CD4-positive, alpha-beta T cell (primary cell): ENCODE measurements at regions not wholly inside any gene's neighbourhood (a gene's known extent, or its start where the extent isn't known, plus 50 kb on each side); places are given as distances from the start of the nearest gene placed in this dataset.

Experiments used
- ATAC-seq: fragments of 200-7000 bp; cut with Tn5 transposase; one replicate; pipeline ENCODE4 v1.10.0; 2022; ENCODE audit warnings: mild to moderate bottlenecking; ENCODE audit not compliant: poor library complexity
- CTCF ChIA-PET: fragments of 350-600 bp; sonication (Branson Sonifier 250); formaldehyde crosslinking; loops from one replicate; lab custom pipeline; 2021; ENCODE audit warnings: antibody characterized with exemption, inconsistent platforms; lab: Charles Lee
- POLR2A ChIA-PET: fragments of 350-600 bp; sonication (Branson Sonifier 250); formaldehyde crosslinking; loops from one replicate; lab custom pipeline; 2021; ENCODE audit warnings: antibody characterized with exemption, inconsistent platforms; lab: Charles Lee
- DNase-seq, 14 experiments: peaks; one replicate each; pipeline ENCODE4 v3.0.0-alpha.2; 2013 to 2020; ENCODE audit warnings: mixed read lengths in 2 of 14
- H3K27ac ChIP-seq, 2 donors: one replicate each; pipeline versions ENCODE4 v1.5.1 to v1.7.0; 2013; ENCODE audit warnings: low read length in 2 of 2, low read depth in 1 of 2, mild to moderate bottlenecking in 1 of 2
- H3K27me3 ChIP-seq, 2 experiments: 1 replicate in 1 of 2; 2 replicates in 1 of 2; pipeline versions ENCODE4 v1.6.1 to v1.7.0; 2013; ENCODE audit warnings: low read length in 2 of 2, control low read depth in 1 of 2, mild to moderate bottlenecking in 1 of 2, moderate library complexity in 1 of 2; ENCODE audit not compliant: insufficient read depth in 2 of 2, control insufficient read depth in 1 of 2
- H3K36me3 ChIP-seq: one replicate; pipeline ENCODE4 v1.6.1; 2013; ENCODE audit warnings: low read length, control low read depth; ENCODE audit not compliant: insufficient read depth
- H3K4me1 ChIP-seq: one replicate; pipeline ENCODE4 v1.6.1; 2013; ENCODE audit warnings: low read length, control low read depth; ENCODE audit not compliant: insufficient read depth
- H3K4me3 ChIP-seq: one replicate; pipeline ENCODE4 v1.5.1; 2013; ENCODE audit warnings: mild to moderate bottlenecking, low read length, moderate library complexity
- H3K9me3 ChIP-seq, 2 experiments: 1 replicate in 1 of 2; 2 replicates in 1 of 2; pipeline versions ENCODE4 v1.6.1 to v1.7.0; 2013; ENCODE audit warnings: low read length in 2 of 2, mild to moderate bottlenecking in 2 of 2, control low read depth in 1 of 2, moderate library complexity in 1 of 2; ENCODE audit not compliant: control insufficient read depth in 1 of 2, insufficient read depth in 1 of 2
- H3K27ac Mint-ChIP-seq: one replicate; pipeline ENCODE4 v1.8.0; 2020; ENCODE audit warnings: mixed read lengths
- H3K27me3 Mint-ChIP-seq: one replicate; pipeline ENCODE4 v1.8.0; 2021; ENCODE audit warnings: mixed read lengths
- H3K36me3 Mint-ChIP-seq: one replicate; pipeline ENCODE4 v1.8.0; 2021; ENCODE audit warnings: low read depth, mixed read lengths
- H3K4me1 Mint-ChIP-seq: one replicate; pipeline ENCODE4 v1.8.0; 2021; ENCODE audit warnings: low read depth, mixed read lengths
- H3K4me3 Mint-ChIP-seq: one replicate; pipeline ENCODE4 v1.8.0; 2020; ENCODE audit warnings: mild to moderate bottlenecking, mixed read lengths
- H3K9me3 Mint-ChIP-seq: one replicate; pipeline ENCODE4 v1.8.0; 2020; ENCODE audit warnings: mixed read lengths
- CTCF ChIP-seq: fragments of 200-600 bp; IDR thresholded peaks from one replicate; pipeline ENCODE4 v1.8.0; 2022; ENCODE audit warnings: antibody characterized with exemption, mild to moderate bottlenecking
- intact Hi-C, 2 experiments: fragments of 100-400 bp; cut with DNase I in 1 of 2; cut with micrococcal nuclease in 1 of 2; formaldehyde crosslinking; loops; one replicate each; pipeline versions ENCODE4 v1.15.1 to v1.9.0; 2023 to 2025; cut with DNase I, micrococcal nuclease

- ChIA-PET POLR2A (no interaction called here), CTCF (no interaction called here)
- Mint-ChIP-seq H3K4me1 (peaks cover 6% of the 10 kb centered on the region), H3K36me3 (no peaks in the 10 kb centered on the region), H3K27me3 (no peaks in the 10 kb centered on the region), H3K27ac (no peak overlapping the region), H3K4me3 (no peak overlapping the region), H3K9me3 (no peaks in the 10 kb centered on the region)
- Histone ChIP-seq H3K27me3 (no peaks in the 10 kb centered on the region), H3K9me3 (peaks cover 0 to 9% of the 10 kb centered on the region in 2 experiments), H3K4me3 (no peak overlapping the region), H3K27ac (no peak overlapping the region), H3K4me1 (no peaks in the 10 kb centered on the region), H3K36me3 (no peaks in the 10 kb centered on the region)
- DNase-seq (no peak), ATAC-seq (no peak)
- intact Hi-C loops = no loop called here
- TF ChIP-seq CTCF = no peak
Measured at GRCh38 chr2:166610913-166611305, 116.9 kb upstream of the SCN7A start.

DNA sequence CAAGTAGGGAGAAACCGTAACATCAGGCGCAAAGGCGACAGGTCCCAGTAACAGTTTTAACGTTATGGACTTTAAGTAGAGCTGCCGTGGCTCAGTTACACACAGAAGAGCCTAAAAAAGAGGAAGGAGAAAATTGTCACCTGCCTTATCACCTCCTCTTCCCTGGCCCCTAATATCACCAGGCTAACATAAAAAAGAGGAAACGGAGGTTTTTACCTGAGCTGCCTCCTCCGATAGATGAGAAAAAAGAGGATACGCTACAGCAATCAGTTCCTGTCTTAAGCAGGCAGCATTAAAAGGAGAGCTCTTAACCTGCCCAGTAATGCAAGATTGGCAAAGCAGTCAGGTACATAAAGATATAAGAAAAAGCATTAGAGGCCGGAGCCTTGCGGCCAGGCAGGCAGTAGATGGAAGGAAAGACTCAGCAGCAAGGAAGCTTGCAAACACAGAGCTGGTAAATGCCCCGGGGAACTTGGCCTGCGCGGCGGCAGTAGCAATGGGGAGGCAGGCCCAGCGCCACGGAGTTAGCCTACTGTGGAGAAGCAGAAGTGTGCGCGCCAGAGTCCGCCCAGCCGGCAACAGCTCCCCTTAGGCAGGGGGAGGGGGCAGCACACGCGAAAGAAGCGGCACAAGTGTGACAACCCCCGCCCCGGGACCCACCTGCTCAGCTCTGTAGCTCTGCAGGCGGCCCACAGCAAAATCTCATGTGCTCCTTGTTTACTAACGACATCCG, 116.3 kb upstream of the SCN7A start:
- TF ChIP-seq CTCF = no peak

DNA sequence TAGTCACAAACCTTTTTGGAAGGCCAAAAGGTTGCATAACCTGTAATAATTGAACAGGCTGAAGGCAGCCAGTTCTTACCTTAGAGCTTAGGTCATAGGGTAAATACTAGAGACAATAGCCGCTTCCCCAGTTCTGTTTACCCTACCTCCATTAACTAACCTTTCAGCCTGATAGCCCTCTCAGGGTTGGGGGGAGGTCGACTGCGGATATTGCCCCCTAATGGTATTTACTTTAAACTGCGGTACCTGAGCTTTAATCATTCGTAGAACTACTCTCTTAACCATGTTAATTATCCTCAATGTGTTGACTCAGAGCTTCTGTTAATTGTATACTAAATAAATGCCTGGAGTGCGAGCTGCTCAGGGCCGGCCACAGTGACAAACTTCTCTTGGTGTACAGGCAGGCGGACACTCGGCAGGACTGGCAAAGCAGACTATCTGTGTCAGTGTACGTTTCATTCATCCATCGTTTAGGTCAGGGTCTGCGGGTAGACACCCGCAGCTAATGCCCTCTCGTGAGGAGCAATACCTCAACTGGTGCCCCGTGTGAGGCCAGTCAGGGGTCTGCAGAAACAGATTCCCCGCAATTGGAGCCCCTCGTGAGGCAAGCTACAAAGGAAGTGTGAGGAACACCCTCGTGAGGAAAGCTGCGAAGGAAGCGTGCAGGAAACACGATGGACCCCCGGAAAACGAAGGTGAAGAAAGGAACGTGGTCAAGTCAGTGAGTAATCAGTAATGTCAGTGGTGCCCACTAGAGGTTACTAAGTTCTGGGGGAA, 115.3 kb upstream of the SCN7A start:
- peaks cover 0 to 9% of the 10 kb centered on the region in 2 experiments for H3K9me3 ChIP-seq
- intact Hi-C loops = no loop called here
- no peaks in the 10 kb centered on the region for H3K4me1 ChIP-seq
- H3K4me3 ChIP-seq = no peak overlapping the region
- H3K27ac Mint-ChIP-seq = no peak overlapping the region
- ChIA-PET CTCF (no interaction called here), POLR2A (no interaction called here)
- no peaks in the 10 kb centered on the region for H3K36me3 ChIP-seq
- no peak overlapping the region for H3K27ac ChIP-seq
- no peaks in the 10 kb centered on the region for H3K27me3 ChIP-seq
- H3K27me3 Mint-ChIP-seq = no peaks in the 10 kb centered on the region
- H3K4me3 Mint-ChIP-seq = no peak overlapping the region
- DNase-seq (no peak), ATAC-seq (no peak)
- H3K9me3 Mint-ChIP-seq = peaks cover 2% of the 10 kb centered on the region
- no peak for TF ChIP-seq CTCF
- H3K36me3 Mint-ChIP-seq = no peaks in the 10 kb centered on the region
- peaks cover 6% of the 10 kb centered on the region for H3K4me1 Mint-ChIP-seq

More for the DNA sequence above, 116.3 kb upstream of the SCN7A start:
- H3K36me3 ChIP-seq = no peaks in the 10 kb centered on the region
- Mint-ChIP-seq H3K4me1 (peaks cover 6% of the 10 kb centered on the region), H3K27ac (no peak overlapping the region), H3K27me3 (no peaks in the 10 kb centered on the region), H3K36me3 (no peaks in the 10 kb centered on the region), H3K9me3 (no peaks in the 10 kb centered on the region), H3K4me3 (peak overlapping the region; percentile 65)
- no peak overlapping the region for H3K27ac ChIP-seq
- intact Hi-C loops = no loop called here
- POLR2A ChIA-PET = no interaction called here
- DNase-seq (peak in 1 of 14 experiments; percentile 19), ATAC-seq (no peak)
- H3K4me1 ChIP-seq = no peaks in the 10 kb centered on the region
- CTCF ChIA-PET = no interaction called here
- no peak overlapping the region for H3K4me3 ChIP-seq
- peaks cover 0 to 9% of the 10 kb centered on the region in 2 experiments for H3K9me3 ChIP-seq
- no peaks in the 10 kb centered on the region for H3K27me3 ChIP-seq
